ENCODE measurements at regions not wholly inside any gene's neighbourhood (a gene's known extent, or its start where the extent isn't known, plus 50 kb on each side); places are given as distances from the start of the nearest gene placed in this dataset.

DNA sequence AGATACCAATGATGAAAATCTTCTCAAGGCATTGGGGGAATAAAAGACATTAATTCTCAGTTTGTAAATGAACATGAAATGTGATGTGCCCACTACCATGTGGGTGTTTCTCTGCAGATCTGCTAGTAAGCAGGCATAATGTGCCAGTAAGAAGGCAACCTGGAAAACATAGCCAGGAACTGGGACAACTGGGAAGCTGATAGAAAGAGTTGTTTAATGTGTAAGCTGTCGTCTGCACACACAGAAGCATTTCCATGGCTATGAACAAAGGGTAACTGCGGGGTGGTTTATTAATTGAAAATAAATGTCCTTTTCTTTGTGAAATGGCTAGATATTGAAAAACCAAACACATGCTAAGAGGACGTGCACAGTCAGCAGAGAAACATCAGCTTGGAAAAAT is 52.0 kb downstream of the ZC3H11B start:
- Histone ChIP-seq H3K9me3 (ENCODE audit: control insufficient read depth, low read length) (no peaks in the 10 kb centered on the region), H2AK5ac (ENCODE audit: low read length, severe bottlenecking) (no peak overlapping the region), H2AFZ (ENCODE audit: low read depth, low read length) (no peak overlapping the region), H3K4me2 (ENCODE audit: low read length, poor library complexity, severe bottlenecking) (no peak overlapping the region), H2BK15ac (ENCODE audit: low read depth, poor library complexity, severe bottlenecking) (no peak overlapping the region), H3K4me3 (ENCODE audit: insufficient read depth in 1 of 2, low read depth in 1 of 2, low read length in 2 of 2) (no peak overlapping the region), H4K91ac (ENCODE audit: low read length) (no peak overlapping the region), H3K23ac (ENCODE audit: low read length in 2 of 2) (no peak overlapping the region), H4K8ac (ENCODE audit: low read length) (no peak overlapping the region), H3K79me1 (replicated peaks; ENCODE audit: low read length, poor library complexity, severe bottlenecking) (no peaks in the 10 kb centered on the region), H2BK5ac (ENCODE audit: low read depth, low read length, poor library complexity, severe bottlenecking) (no peak overlapping the region), H3K14ac (ENCODE audit: low read length in 2 of 2) (no peak overlapping the region), H2BK120ac (ENCODE audit: low read depth, low read length) (no peak overlapping the region), H3K4ac (ENCODE audit: low read depth in 1 of 2, low read length in 2 of 2) (no peak overlapping the region), H3K27ac (ENCODE audit: low read length, poor library complexity, severe bottlenecking) (no peak overlapping the region), H2BK12ac (ENCODE audit: low read length in 2 of 2) (no peak overlapping the region), H3K4me1 (ENCODE audit: control insufficient read depth, insufficient read depth, low read depth, low read length) (no peaks in the 10 kb centered on the region), H3K18ac (ENCODE audit: low read depth in 1 of 2, low read length in 2 of 2) (no peak overlapping the region), H3K36me3 (ENCODE audit: control insufficient read depth in 1 of 2, insufficient read depth in 2 of 2, low read depth in 1 of 2, low read length in 2 of 2) (no peaks in the 10 kb centered on the region), H3K9ac (ENCODE audit: low read length) (peak overlapping the region; percentile 42), H3K27me3 (ENCODE audit: control insufficient read depth in 1 of 2, insufficient read depth in 1 of 2, low read length in 2 of 2) (no peaks in the 10 kb centered on the region)
- 79% methylated on average over 3 of the region's 3 CpGs for WGBS
- no peak for DNase-seq

DNA sequence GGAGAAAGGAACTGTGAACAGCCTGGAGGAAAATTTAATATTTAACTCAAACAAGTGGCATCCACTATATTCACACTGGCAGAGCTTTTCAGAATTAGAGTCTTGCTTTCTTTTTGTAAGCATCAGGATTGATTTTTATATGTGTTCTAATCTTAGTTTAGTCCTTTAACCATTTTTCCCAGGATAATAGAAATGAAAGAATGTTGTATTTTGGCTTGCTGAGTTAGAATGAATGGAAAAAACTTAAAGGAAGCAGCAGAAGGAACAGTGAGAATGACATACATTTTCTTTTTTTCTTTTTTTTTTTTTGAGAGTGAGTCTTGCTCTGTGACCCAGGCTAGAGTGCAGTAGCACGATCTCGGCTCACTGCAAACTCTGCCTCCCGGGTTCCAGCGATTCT is 53.0 kb downstream of the ZC3H11B start:
- Histone ChIP-seq H3K4ac (ENCODE audit: low read depth in 1 of 2, low read length in 2 of 2) (no peak overlapping the region), H3K79me1 (replicated peaks; ENCODE audit: low read length, poor library complexity, severe bottlenecking) (no peaks in the 10 kb centered on the region), H4K91ac (ENCODE audit: low read length) (no peak overlapping the region), H3K27ac (ENCODE audit: low read length, poor library complexity, severe bottlenecking) (no peak overlapping the region), H3K9ac (ENCODE audit: low read length) (no peak overlapping the region), H3K9me3 (ENCODE audit: control insufficient read depth, low read length) (no peaks in the 10 kb centered on the region), H2BK120ac (ENCODE audit: low read depth, low read length) (no peak overlapping the region), H2AK5ac (ENCODE audit: low read length, severe bottlenecking) (no peak overlapping the region), H3K4me3 (ENCODE audit: insufficient read depth in 1 of 2, low read depth in 1 of 2, low read length in 2 of 2) (no peak overlapping the region), H4K8ac (ENCODE audit: low read length) (no peak overlapping the region), H2BK5ac (ENCODE audit: low read depth, low read length, poor library complexity, severe bottlenecking) (no peak overlapping the region), H2BK12ac (ENCODE audit: low read length in 2 of 2) (no peak overlapping the region), H3K14ac (ENCODE audit: low read length in 2 of 2) (no peak overlapping the region), H3K4me1 (ENCODE audit: control insufficient read depth, insufficient read depth, low read depth, low read length) (no peaks in the 10 kb centered on the region), H3K27me3 (ENCODE audit: control insufficient read depth in 1 of 2, insufficient read depth in 1 of 2, low read length in 2 of 2) (no peaks in the 10 kb centered on the region), H2BK15ac (ENCODE audit: low read depth, poor library complexity, severe bottlenecking) (no peak overlapping the region), H3K18ac (ENCODE audit: low read depth in 1 of 2, low read length in 2 of 2) (no peak overlapping the region), H3K36me3 (ENCODE audit: control insufficient read depth in 1 of 2, insufficient read depth in 2 of 2, low read depth in 1 of 2, low read length in 2 of 2) (no peaks in the 10 kb centered on the region), H2AFZ (ENCODE audit: low read depth, low read length) (no peak overlapping the region), H3K23ac (ENCODE audit: low read length in 2 of 2) (no peak overlapping the region), H3K4me2 (ENCODE audit: low read length, poor library complexity, severe bottlenecking) (no peak overlapping the region)
- 100% methylated on average over 4 of the region's 4 CpGs for WGBS
- no peak for DNase-seq

GRCh38 chr1:219555806-219556205 is 57.1 kb downstream of the ZC3H11B start:
- Histone ChIP-seq H2BK15ac (ENCODE audit: low read depth, poor library complexity, severe bottlenecking) (no peak overlapping the region), H4K8ac (ENCODE audit: low read length) (no peak overlapping the region), H3K27ac (ENCODE audit: low read length, poor library complexity, severe bottlenecking) (no peak overlapping the region), H2AFZ (ENCODE audit: low read depth, low read length) (no peak overlapping the region), H3K4me2 (ENCODE audit: low read length, poor library complexity, severe bottlenecking) (no peak overlapping the region), H4K91ac (ENCODE audit: low read length) (no peak overlapping the region), H3K14ac (ENCODE audit: low read length in 2 of 2) (no peak overlapping the region), H3K27me3 (ENCODE audit: control insufficient read depth in 1 of 2, insufficient read depth in 1 of 2, low read length in 2 of 2) (no peaks in the 10 kb centered on the region), H3K79me1 (replicated peaks; ENCODE audit: low read length, poor library complexity, severe bottlenecking) (no peaks in the 10 kb centered on the region), H2BK5ac (ENCODE audit: low read depth, low read length, poor library complexity, severe bottlenecking) (no peak overlapping the region), H2BK12ac (ENCODE audit: low read length in 2 of 2) (no peak overlapping the region), H3K4ac (ENCODE audit: low read depth in 1 of 2, low read length in 2 of 2) (no peak overlapping the region), H3K9me3 (ENCODE audit: control insufficient read depth, low read length) (no peaks in the 10 kb centered on the region), H3K9ac (ENCODE audit: low read length) (peak overlapping the region; percentile 70), H2AK5ac (ENCODE audit: low read length, severe bottlenecking) (no peak overlapping the region), H3K4me1 (ENCODE audit: control insufficient read depth, insufficient read depth, low read depth, low read length) (no peaks in the 10 kb centered on the region), H3K23ac (ENCODE audit: low read length in 2 of 2) (no peak overlapping the region), H3K4me3 (ENCODE audit: insufficient read depth in 1 of 2, low read depth in 1 of 2, low read length in 2 of 2) (no peak overlapping the region), H3K18ac (ENCODE audit: low read depth in 1 of 2, low read length in 2 of 2) (no peak overlapping the region), H3K36me3 (ENCODE audit: control insufficient read depth in 1 of 2, insufficient read depth in 2 of 2, low read depth in 1 of 2, low read length in 2 of 2) (no peaks in the 10 kb centered on the region), H2BK120ac (ENCODE audit: low read depth, low read length) (no peak overlapping the region)
- 89% methylated on average over 2 of the region's 2 CpGs for WGBS
- DNase-seq = no peak

GRCh38 chr1:219555031-219555692 is 57.7 kb downstream of the ZC3H11B start:
- WGBS = 84% methylated on average over 7 of the region's 7 CpGs
- no peaks in the 10 kb centered on the region for H3K27me3 ChIP-seq (ENCODE audit: control insufficient read depth in 1 of 2, insufficient read depth in 1 of 2, low read length in 2 of 2)
- H3K27ac ChIP-seq (ENCODE audit: low read length, poor library complexity, severe bottlenecking) = no peak overlapping the region
- H3K14ac ChIP-seq (ENCODE audit: low read length in 2 of 2) = no peak overlapping the region
- no peak overlapping the region for H3K4me2 ChIP-seq (ENCODE audit: low read length, poor library complexity, severe bottlenecking)
- no peaks in the 10 kb centered on the region for H3K4me1 ChIP-seq (ENCODE audit: control insufficient read depth, insufficient read depth, low read depth, low read length)
- H3K9me3 ChIP-seq (ENCODE audit: control insufficient read depth, low read length) = no peaks in the 10 kb centered on the region
- no peak overlapping the region for H2BK15ac ChIP-seq (ENCODE audit: low read depth, poor library complexity, severe bottlenecking)
- no peak overlapping the region for H2BK120ac ChIP-seq (ENCODE audit: low read depth, low read length)
- no peak overlapping the region for H4K8ac ChIP-seq (ENCODE audit: low read length)
- no peak overlapping the region for H3K4ac ChIP-seq (ENCODE audit: low read depth in 1 of 2, low read length in 2 of 2)
- no peaks in the 10 kb centered on the region for H3K79me1 ChIP-seq (replicated peaks; ENCODE audit: low read length, poor library complexity, severe bottlenecking)
- H2BK5ac ChIP-seq (ENCODE audit: low read depth, low read length, poor library complexity, severe bottlenecking) = no peak overlapping the region
- no peak overlapping the region for H2BK12ac ChIP-seq (ENCODE audit: low read length in 2 of 2)
- no peak overlapping the region for H2AFZ ChIP-seq (ENCODE audit: low read depth, low read length)
- no peak overlapping the region for H4K91ac ChIP-seq (ENCODE audit: low read length)
- no peak overlapping the region for H3K18ac ChIP-seq (ENCODE audit: low read depth in 1 of 2, low read length in 2 of 2)
- H3K23ac ChIP-seq (ENCODE audit: low read length in 2 of 2) = no peak overlapping the region
- no peak for DNase-seq
- H3K4me3 ChIP-seq (ENCODE audit: insufficient read depth in 1 of 2, low read depth in 1 of 2, low read length in 2 of 2) = no peak overlapping the region
- H3K36me3 ChIP-seq (ENCODE audit: control insufficient read depth in 1 of 2, insufficient read depth in 2 of 2, low read depth in 1 of 2, low read length in 2 of 2) = no peaks in the 10 kb centered on the region
- peak overlapping the region; percentile 70 for H3K9ac ChIP-seq (ENCODE audit: low read length)
- H2AK5ac ChIP-seq (ENCODE audit: low read length, severe bottlenecking) = no peak overlapping the region

Data from mesenchymal stem cell (in vitro differentiated cells and primary cell).